ENCODE measurements at regions not wholly inside any gene's neighbourhood (a gene's known extent, or its start where the extent isn't known, plus 50 kb on each side); places are given as distances from the start of the nearest gene placed in this dataset.

GRCh38 chr11:116698080-116698479, 74.7 kb downstream of the BUD13 start:
- TF ChIP-seq CTCF (IDR thresholded peaks at IDR 0.05) (no peak), ZFX (IDR thresholded peaks at IDR 0.05; ENCODE audit: borderline replicate concordance) (no peak)

GRCh38 chr11:116697639-116698038, 75.1 kb downstream of the BUD13 start:
- no peak overlapping the region for H3K27ac ChIP-seq
- no peak for TF ChIP-seq ZFX (IDR thresholded peaks at IDR 0.05; ENCODE audit: borderline replicate concordance)
- TF ChIP-seq CTCF (IDR thresholded peaks at IDR 0.05), result no peak

More at GRCh38 chr11:116698080-116698479, 74.7 kb downstream of the BUD13 start:
- no peak overlapping the region for H3K27ac ChIP-seq

GRCh38 chr11:116697011-116697410, 75.8 kb downstream of the BUD13 start:
- TF ChIP-seq ZFX (IDR thresholded peaks at IDR 0.05; ENCODE audit: borderline replicate concordance) (no peak), CTCF (IDR thresholded peaks at IDR 0.05) (no peak)

GRCh38 chr11:116696381-116696941, 76.3 kb downstream of the BUD13 start:
- TF ChIP-seq ZFX (IDR thresholded peaks at IDR 0.05; ENCODE audit: borderline replicate concordance) (no peak), CTCF (IDR thresholded peaks at IDR 0.05) (no peak)
- H3K27ac ChIP-seq, result no peak overlapping the region

More at GRCh38 chr11:116697011-116697410, 75.8 kb downstream of the BUD13 start:
- H3K27ac ChIP-seq, result no peak overlapping the region

GRCh38 chr11:116695657-116696254, 77.0 kb downstream of the BUD13 start:
- TF ChIP-seq ZFX (IDR thresholded peaks at IDR 0.05; ENCODE audit: borderline replicate concordance) (no peak), CTCF (IDR thresholded peaks at IDR 0.05) (no peak)
- no peak overlapping the region for H3K27ac ChIP-seq

GRCh38 chr11:116694815-116695590, 77.8 kb downstream of the BUD13 start:
- H3K27ac ChIP-seq, result no peak overlapping the region
- no peak for TF ChIP-seq CTCF (IDR thresholded peaks at IDR 0.05)
- no peak for TF ChIP-seq ZFX (IDR thresholded peaks at IDR 0.05; ENCODE audit: borderline replicate concordance)

- H3K27ac ChIP-seq, result no peak overlapping the region
- TF ChIP-seq CTCF (IDR thresholded peaks at IDR 0.05), result no peak
- no peak for TF ChIP-seq ZFX (IDR thresholded peaks at IDR 0.05; ENCODE audit: borderline replicate concordance)
Measured at GRCh38 chr11:116694349-116694725, 78.5 kb downstream of the BUD13 start.

Measured in 22Rv1 (cell line).